GM23338 (cell line): ENCODE measurements at regions not wholly inside any gene's neighbourhood (a gene's known extent, or its start where the extent isn't known, plus 50 kb on each side); places are given as distances from the start of the nearest gene placed in this dataset.

Experiments used
- ATAC-seq: fragments of 200-7000 bp; cut with Tn5 transposase; 3 replicates; pipeline ENCODE4 v1.9.1; 2020
- DNase-seq: peaks from one replicate; pipeline ENCODE4 v3.0.0-alpha.2; 2015; ENCODE audit warnings: low spot score
- H2AFZ ChIP-seq: fragments of 200-600 bp; sonication (generic); 2 replicates; pipeline ENCODE4 v1.8.0; 2016; ENCODE audit warnings: antibody characterized with exemption, mild to moderate bottlenecking, moderate library complexity
- H3F3A ChIP-seq: fragments of 200-600 bp; sonication (generic); replicated peaks from 2 replicates; pipeline ENCODE4 v1.8.0; 2017; ENCODE audit warnings: antibody characterized with exemption, mixed run types, low read depth
- H3K27ac ChIP-seq: fragments of 200-600 bp; sonication (generic); 2 replicates; pipeline ENCODE4 v1.6.1; 2016; ENCODE audit warnings: low read depth
- H3K27me3 ChIP-seq: fragments of 200-600 bp; sonication (generic); 2 replicates; pipeline ENCODE4 v1.8.0; 2016; ENCODE audit warnings: mild to moderate bottlenecking, mixed run types, moderate library complexity; ENCODE audit not compliant: insufficient read depth
- H3K36me3 ChIP-seq: fragments of 200-600 bp; sonication (generic); 2 replicates; pipeline ENCODE4 v1.8.0; 2016; ENCODE audit warnings: mild to moderate bottlenecking; ENCODE audit not compliant: insufficient read depth
- H3K4me1 ChIP-seq: fragments of 200-600 bp; sonication (generic); 2 replicates; pipeline ENCODE4 v1.8.0; 2016; ENCODE audit warnings: mild to moderate bottlenecking, moderate library complexity; ENCODE audit not compliant: insufficient read depth
- H3K4me2 ChIP-seq: fragments of 200-600 bp; sonication (generic); 2 replicates; pipeline ENCODE4 v1.7.1; 2017; ENCODE audit warnings: mixed run types
- H3K4me3 ChIP-seq: fragments of 200-600 bp; sonication (generic); 2 replicates; pipeline ENCODE4 v1.6.1; 2016; ENCODE audit warnings: mixed run types
- H3K79me2 ChIP-seq: fragments of 200-600 bp; sonication (generic); replicated peaks from 2 replicates; pipeline ENCODE4 v1.8.0; 2017; ENCODE audit warnings: mild to moderate bottlenecking; ENCODE audit not compliant: insufficient read depth
- H3K9me2 ChIP-seq: fragments of 200-600 bp; sonication (generic); 2 replicates; pipeline ENCODE4 v1.8.0; 2017; ENCODE audit not compliant: insufficient read depth
- H4K20me1 ChIP-seq: fragments of 200-600 bp; sonication (generic); replicated peaks from 2 replicates; pipeline ENCODE4 v1.8.0; 2017; ENCODE audit warnings: mild to moderate bottlenecking; ENCODE audit not compliant: insufficient read depth
- H3K27ac Mint-ChIP-seq: 2 replicates; pipeline ENCODE4 v1.8.0; 2020; ENCODE audit warnings: inconsistent platforms, mild to moderate bottlenecking, moderate library complexity, mixed read lengths
- H3K27me3 Mint-ChIP-seq: 3 replicates; pipeline ENCODE4 v1.8.0; 2022; ENCODE audit warnings: low read depth, mild to moderate bottlenecking, moderate library complexity, mixed read lengths, inconsistent platforms; ENCODE audit not compliant: insufficient read depth, poor library complexity
- H3K36me3 Mint-ChIP-seq: 3 replicates; pipeline ENCODE4 v1.8.0; 2021; ENCODE audit warnings: low read depth, mild to moderate bottlenecking, inconsistent platforms, moderate library complexity, mixed read lengths
- H3K4me1 Mint-ChIP-seq: 3 replicates; pipeline ENCODE4 v1.8.0; 2020; ENCODE audit warnings: mild to moderate bottlenecking, inconsistent platforms, mixed read lengths
- H3K4me3 Mint-ChIP-seq: 3 replicates; pipeline ENCODE4 v1.8.0; 2021; ENCODE audit warnings: moderate library complexity, mild to moderate bottlenecking, inconsistent platforms, mixed read lengths
- H3K9me3 Mint-ChIP-seq: 3 replicates; pipeline ENCODE4 v1.8.0; 2020; ENCODE audit warnings: moderate library complexity, mild to moderate bottlenecking, inconsistent platforms, mixed read lengths
- CREB1 ChIP-seq: fragments of 250-450 bp; sonication (Bioruptor Pico); IDR thresholded peaks from 2 replicates; pipeline ENCODE4 v1.5.0; 2020; ENCODE audit warnings: low read depth, mild to moderate bottlenecking, moderate library complexity
- EZH2 ChIP-seq: fragments of 200-600 bp; sonication (generic); IDR thresholded peaks from one replicate; pipeline ENCODE4 v1.8.0; 2017; ENCODE audit warnings: antibody characterized with exemption, mild to moderate bottlenecking, low read depth; ENCODE audit not compliant: unreplicated experiment
- EZH2phosphoT487 ChIP-seq: fragments of 200-600 bp; sonication (generic); IDR thresholded peaks from one replicate; pipeline ENCODE4 v1.8.1; 2018; ENCODE audit warnings: antibody characterized with exemption; ENCODE audit not compliant: unreplicated experiment
- JUNB ChIP-seq: IDR thresholded peaks from one replicate; pipeline ENCODE4 v1.6.1; 2016; ENCODE audit warnings: antibody characterized with exemption; ENCODE audit not compliant: unreplicated experiment
- NANOG ChIP-seq: IDR thresholded peaks from 2 replicates; pipeline ENCODE4 v1.6.1; 2016; ENCODE audit warnings: antibody characterized with exemption, borderline replicate concordance
- POLR2AphosphoS5 ChIP-seq: IDR thresholded peaks from 2 replicates; pipeline ENCODE4 v1.6.1; 2016; ENCODE audit warnings: antibody characterized with exemption, low read depth
- STAT1 ChIP-seq: IDR thresholded peaks from one replicate; pipeline ENCODE4 v1.6.1; 2016; ENCODE audit warnings: antibody characterized with exemption; ENCODE audit not compliant: unreplicated experiment
- ZNF114 ChIP-seq: fragments of 250-450 bp; sonication (Bioruptor Pico); IDR thresholded peaks from 2 replicates; pipeline ENCODE4 v1.5.0; 2020; ENCODE audit warnings: mild to moderate bottlenecking, moderate library complexity
- ZNF331 ChIP-seq: fragments of 250-450 bp; sonication (Bioruptor Pico); IDR thresholded peaks from 2 replicates; pipeline ENCODE4 v1.5.0; 2020; ENCODE audit warnings: low read depth, mild to moderate bottlenecking, moderate library complexity
- TF ChIP-seq, protein P1 (sequence below): IDR thresholded peaks from 2 replicates; pipeline ENCODE4 v1.6.1; 2016; ENCODE audit warnings: antibody characterized with exemption
- TF ChIP-seq, protein P2 (sequence below), 2 experiments: fragments of 200-600 bp in 1 of 2; sonication (generic) in 1 of 2; conservative IDR thresholded peaks; 2 replicates each; pipeline versions ENCODE4 v1.5.1 to v1.6.1; 2016 to 2017; ENCODE audit warnings: antibody characterized with exemption in 2 of 2, low read depth in 2 of 2, mild to moderate bottlenecking in 2 of 2, moderate library complexity in 1 of 2
- TF ChIP-seq, protein P3 (sequence below): IDR thresholded peaks from one replicate; pipeline ENCODE4 v1.6.1; 2018; ENCODE audit warnings: antibody characterized with exemption; ENCODE audit not compliant: unreplicated experiment
- TF ChIP-seq, protein P4 (sequence below): fragments of 250-450 bp; sonication (Bioruptor Pico); IDR thresholded peaks from 2 replicates; pipeline ENCODE4 v1.5.0; 2020; ENCODE audit warnings: mild to moderate bottlenecking, moderate library complexity

DNA sequence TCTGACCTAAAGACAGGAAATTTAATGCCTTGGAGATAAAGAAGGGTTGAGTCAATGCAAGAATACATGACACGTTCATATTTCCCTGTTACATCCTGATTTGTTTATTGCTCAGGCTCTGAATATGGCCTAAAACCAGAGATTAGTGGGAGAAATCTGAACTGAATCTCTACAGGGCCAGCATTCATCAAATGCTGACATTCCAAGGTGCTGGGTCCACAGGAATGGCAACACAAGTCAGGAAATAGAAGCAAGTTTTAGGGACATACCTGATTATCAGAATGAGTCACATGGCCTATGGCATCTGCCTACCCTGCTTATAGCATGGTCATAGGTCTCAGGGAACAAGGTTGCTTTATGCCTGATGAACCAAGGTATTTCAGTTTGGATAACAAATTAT, 117.4 kb upstream of the CES5A start:
- Mint-ChIP-seq H3K4me3 (no peak overlapping the region), H3K4me1 (no peaks in the 10 kb centered on the region), H3K36me3 (peaks cover 12% of the 10 kb centered on the region; the same call in 2 of the 3 replicates), H3K27me3 (peaks cover 3% of the 10 kb centered on the region), H3K9me3 (peaks cover 16% of the 10 kb centered on the region; the same call in 2 of the 3 replicates), H3K27ac (no peak overlapping the region)
- no peaks in the 10 kb centered on the region for H3K79me2 ChIP-seq
- peaks cover 9% of the 10 kb centered on the region for H3K9me2 ChIP-seq
- H3K27me3 ChIP-seq: no peaks in the 10 kb centered on the region
- H3F3A ChIP-seq: no peaks in the 10 kb centered on the region
- H3K27ac ChIP-seq: no peak overlapping the region
- no peak for ATAC-seq
- no peak overlapping the region for H3K4me3 ChIP-seq
- H2AFZ ChIP-seq: no peak overlapping the region
- H3K36me3 ChIP-seq: no peaks in the 10 kb centered on the region
- H3K4me1 ChIP-seq: no peaks in the 10 kb centered on the region
- DNase-seq: no peak
- TF ChIP-seq, protein P1, sequence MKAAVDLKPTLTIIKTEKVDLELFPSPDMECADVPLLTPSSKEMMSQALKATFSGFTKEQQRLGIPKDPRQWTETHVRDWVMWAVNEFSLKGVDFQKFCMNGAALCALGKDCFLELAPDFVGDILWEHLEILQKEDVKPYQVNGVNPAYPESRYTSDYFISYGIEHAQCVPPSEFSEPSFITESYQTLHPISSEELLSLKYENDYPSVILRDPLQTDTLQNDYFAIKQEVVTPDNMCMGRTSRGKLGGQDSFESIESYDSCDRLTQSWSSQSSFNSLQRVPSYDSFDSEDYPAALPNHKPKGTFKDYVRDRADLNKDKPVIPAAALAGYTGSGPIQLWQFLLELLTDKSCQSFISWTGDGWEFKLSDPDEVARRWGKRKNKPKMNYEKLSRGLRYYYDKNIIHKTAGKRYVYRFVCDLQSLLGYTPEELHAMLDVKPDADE: no peak
- TF ChIP-seq, protein P2, sequence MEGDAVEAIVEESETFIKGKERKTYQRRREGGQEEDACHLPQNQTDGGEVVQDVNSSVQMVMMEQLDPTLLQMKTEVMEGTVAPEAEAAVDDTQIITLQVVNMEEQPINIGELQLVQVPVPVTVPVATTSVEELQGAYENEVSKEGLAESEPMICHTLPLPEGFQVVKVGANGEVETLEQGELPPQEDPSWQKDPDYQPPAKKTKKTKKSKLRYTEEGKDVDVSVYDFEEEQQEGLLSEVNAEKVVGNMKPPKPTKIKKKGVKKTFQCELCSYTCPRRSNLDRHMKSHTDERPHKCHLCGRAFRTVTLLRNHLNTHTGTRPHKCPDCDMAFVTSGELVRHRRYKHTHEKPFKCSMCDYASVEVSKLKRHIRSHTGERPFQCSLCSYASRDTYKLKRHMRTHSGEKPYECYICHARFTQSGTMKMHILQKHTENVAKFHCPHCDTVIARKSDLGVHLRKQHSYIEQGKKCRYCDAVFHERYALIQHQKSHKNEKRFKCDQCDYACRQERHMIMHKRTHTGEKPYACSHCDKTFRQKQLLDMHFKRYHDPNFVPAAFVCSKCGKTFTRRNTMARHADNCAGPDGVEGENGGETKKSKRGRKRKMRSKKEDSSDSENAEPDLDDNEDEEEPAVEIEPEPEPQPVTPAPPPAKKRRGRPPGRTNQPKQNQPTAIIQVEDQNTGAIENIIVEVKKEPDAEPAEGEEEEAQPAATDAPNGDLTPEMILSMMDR (conservative IDR thresholded peaks at IDR 0.05; ENCODE audit: low read depth in 2 of 2): no peak
- TF ChIP-seq POLR2AphosphoS5 (no peak), JUNB (no peak), ZNF114 (no peak), STAT1 (no peak), NANOG (no peak), EZH2phosphoT487 (no peak), CREB1 (CRISPR knock-in tag) (no peak), ZNF331 (no peak), EZH2 (no peak)
- TF ChIP-seq, protein P3, sequence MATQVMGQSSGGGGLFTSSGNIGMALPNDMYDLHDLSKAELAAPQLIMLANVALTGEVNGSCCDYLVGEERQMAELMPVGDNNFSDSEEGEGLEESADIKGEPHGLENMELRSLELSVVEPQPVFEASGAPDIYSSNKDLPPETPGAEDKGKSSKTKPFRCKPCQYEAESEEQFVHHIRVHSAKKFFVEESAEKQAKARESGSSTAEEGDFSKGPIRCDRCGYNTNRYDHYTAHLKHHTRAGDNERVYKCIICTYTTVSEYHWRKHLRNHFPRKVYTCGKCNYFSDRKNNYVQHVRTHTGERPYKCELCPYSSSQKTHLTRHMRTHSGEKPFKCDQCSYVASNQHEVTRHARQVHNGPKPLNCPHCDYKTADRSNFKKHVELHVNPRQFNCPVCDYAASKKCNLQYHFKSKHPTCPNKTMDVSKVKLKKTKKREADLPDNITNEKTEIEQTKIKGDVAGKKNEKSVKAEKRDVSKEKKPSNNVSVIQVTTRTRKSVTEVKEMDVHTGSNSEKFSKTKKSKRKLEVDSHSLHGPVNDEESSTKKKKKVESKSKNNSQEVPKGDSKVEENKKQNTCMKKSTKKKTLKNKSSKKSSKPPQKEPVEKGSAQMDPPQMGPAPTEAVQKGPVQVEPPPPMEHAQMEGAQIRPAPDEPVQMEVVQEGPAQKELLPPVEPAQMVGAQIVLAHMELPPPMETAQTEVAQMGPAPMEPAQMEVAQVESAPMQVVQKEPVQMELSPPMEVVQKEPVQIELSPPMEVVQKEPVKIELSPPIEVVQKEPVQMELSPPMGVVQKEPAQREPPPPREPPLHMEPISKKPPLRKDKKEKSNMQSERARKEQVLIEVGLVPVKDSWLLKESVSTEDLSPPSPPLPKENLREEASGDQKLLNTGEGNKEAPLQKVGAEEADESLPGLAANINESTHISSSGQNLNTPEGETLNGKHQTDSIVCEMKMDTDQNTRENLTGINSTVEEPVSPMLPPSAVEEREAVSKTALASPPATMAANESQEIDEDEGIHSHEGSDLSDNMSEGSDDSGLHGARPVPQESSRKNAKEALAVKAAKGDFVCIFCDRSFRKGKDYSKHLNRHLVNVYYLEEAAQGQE: no peak
- TF ChIP-seq, protein P4, sequence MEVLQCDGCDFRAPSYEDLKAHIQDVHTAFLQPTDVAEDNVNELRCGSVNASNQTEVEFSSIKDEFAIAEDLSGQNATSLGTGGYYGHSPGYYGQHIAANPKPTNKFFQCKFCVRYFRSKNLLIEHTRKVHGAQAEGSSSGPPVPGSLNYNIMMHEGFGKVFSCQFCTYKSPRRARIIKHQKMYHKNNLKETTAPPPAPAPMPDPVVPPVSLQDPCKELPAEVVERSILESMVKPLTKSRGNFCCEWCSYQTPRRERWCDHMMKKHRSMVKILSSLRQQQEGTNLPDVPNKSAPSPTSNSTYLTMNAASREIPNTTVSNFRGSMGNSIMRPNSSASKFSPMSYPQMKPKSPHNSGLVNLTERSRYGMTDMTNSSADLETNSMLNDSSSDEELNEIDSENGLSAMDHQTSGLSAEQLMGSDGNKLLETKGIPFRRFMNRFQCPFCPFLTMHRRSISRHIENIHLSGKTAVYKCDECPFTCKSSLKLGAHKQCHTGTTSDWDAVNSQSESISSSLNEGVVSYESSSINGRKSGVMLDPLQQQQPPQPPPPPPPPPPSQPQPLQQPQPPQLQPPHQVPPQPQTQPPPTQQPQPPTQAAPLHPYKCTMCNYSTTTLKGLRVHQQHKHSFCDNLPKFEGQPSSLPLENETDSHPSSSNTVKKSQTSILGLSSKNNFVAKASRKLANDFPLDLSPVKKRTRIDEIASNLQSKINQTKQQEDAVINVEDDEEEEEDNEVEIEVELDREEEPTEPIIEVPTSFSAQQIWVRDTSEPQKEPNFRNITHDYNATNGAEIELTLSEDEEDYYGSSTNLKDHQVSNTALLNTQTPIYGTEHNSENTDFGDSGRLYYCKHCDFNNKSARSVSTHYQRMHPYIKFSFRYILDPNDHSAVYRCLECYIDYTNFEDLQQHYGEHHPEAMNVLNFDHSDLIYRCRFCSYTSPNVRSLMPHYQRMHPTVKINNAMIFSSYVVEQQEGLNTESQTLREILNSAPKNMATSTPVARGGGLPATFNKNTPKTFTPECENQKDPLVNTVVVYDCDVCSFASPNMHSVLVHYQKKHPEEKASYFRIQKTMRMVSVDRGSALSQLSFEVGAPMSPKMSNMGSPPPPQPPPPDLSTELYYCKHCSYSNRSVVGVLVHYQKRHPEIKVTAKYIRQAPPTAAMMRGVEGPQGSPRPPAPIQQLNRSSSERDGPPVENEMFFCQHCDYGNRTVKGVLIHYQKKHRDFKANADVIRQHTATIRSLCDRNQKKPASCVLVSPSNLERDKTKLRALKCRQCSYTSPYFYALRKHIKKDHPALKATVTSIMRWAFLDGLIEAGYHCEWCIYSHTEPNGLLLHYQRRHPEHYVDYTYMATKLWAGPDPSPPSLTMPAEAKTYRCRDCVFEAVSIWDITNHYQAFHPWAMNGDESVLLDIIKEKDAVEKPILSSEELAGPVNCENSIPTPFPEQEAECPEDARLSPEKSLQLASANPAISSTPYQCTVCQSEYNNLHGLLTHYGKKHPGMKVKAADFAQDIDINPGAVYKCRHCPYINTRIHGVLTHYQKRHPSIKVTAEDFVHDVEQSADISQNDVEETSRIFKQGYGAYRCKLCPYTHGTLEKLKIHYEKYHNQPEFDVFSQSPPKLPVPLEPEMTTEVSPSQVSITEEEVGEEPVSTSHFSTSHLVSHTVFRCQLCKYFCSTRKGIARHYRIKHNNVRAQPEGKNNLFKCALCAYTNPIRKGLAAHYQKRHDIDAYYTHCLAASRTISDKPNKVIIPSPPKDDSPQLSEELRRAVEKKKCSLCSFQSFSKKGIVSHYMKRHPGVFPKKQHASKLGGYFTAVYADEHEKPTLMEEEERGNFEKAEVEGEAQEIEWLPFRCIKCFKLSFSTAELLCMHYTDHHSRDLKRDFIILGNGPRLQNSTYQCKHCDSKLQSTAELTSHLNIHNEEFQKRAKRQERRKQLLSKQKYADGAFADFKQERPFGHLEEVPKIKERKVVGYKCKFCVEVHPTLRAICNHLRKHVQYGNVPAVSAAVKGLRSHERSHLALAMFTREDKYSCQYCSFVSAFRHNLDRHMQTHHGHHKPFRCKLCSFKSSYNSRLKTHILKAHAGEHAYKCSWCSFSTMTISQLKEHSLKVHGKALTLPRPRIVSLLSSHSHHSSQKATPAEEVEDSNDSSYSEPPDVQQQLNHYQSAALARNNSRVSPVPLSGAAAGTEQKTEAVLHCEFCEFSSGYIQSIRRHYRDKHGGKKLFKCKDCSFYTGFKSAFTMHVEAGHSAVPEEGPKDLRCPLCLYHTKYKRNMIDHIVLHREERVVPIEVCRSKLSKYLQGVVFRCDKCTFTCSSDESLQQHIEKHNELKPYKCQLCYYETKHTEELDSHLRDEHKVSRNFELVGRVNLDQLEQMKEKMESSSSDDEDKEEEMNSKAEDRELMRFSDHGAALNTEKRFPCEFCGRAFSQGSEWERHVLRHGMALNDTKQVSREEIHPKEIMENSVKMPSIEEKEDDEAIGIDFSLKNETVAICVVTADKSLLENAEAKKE (CRISPR knock-in tag): no peak
- no peak overlapping the region for H3K4me2 ChIP-seq
- no peaks in the 10 kb centered on the region for H4K20me1 ChIP-seq
